A673 (cell line): ENCODE measurements at regions not wholly inside any gene's neighbourhood (a gene's known extent, or its start where the extent isn't known, plus 50 kb on each side); places are given as distances from the start of the nearest gene placed in this dataset.

Experiments used
- BruUV-seq: library from RNA; stranded (reverse); fragments of 400-500 nt; replicated peaks from 2 replicates; lab custom pipeline; 2021; lab: Mats Ljungman, UMichigan
- CTCF ChIA-PET: fragments of 300-600 bp; sonication (Branson Sonifier 250); formaldehyde crosslinking; loops from one replicate; lab custom pipeline; 2022; ENCODE audit warnings: antibody characterized with exemption; lab: Charles Lee
- POLR2A ChIA-PET: fragments of 300-600 bp; sonication (Branson Sonifier 250); formaldehyde crosslinking; loops from one replicate; lab custom pipeline; 2022; ENCODE audit warnings: antibody characterized with exemption; ENCODE audit not compliant: low non-redundant PET; lab: Charles Lee
- DNase-seq: peaks from one replicate; pipeline ENCODE4 v3.0.0-alpha.2; 2015; ENCODE audit warnings: low spot score
- H3K27ac ChIP-seq: fragments of 200-600 bp; sonication (generic); 2 replicates; pipeline ENCODE4 v1.5.1; 2016; ENCODE audit warnings: mixed run types, low read depth, mild to moderate bottlenecking, mixed read lengths, antibody characterized with exemption, low read length; ENCODE audit not compliant: poor library complexity, severe bottlenecking
- H3K27me3 ChIP-seq: fragments of 200-600 bp; sonication (generic); replicated peaks from 2 replicates; pipeline ENCODE4 v1.6.1; 2017; ENCODE audit warnings: mixed run types, low read depth, mild to moderate bottlenecking, mixed read lengths, antibody characterized with exemption, low read length; ENCODE audit not compliant: insufficient read depth, poor library complexity
- H3K36me3 ChIP-seq: fragments of 200-600 bp; sonication (generic); 2 replicates; pipeline ENCODE4 v1.6.1; 2016; ENCODE audit warnings: mixed run types, mild to moderate bottlenecking, mixed read lengths, antibody characterized with exemption, low read length; ENCODE audit not compliant: insufficient read depth, poor library complexity, severe bottlenecking
- H3K4me1 ChIP-seq: fragments of 200-600 bp; sonication (generic); 2 replicates; pipeline ENCODE4 v1.6.1; 2017; ENCODE audit warnings: mixed run types, mild to moderate bottlenecking, mixed read lengths, antibody characterized with exemption, low read length; ENCODE audit not compliant: insufficient read depth, poor library complexity, severe bottlenecking
- H3K4me3 ChIP-seq: fragments of 200-600 bp; sonication (generic); 2 replicates; pipeline ENCODE4 v1.5.1; 2016; ENCODE audit warnings: low read depth, mixed run types, mild to moderate bottlenecking, mixed read lengths, low read length; ENCODE audit not compliant: poor library complexity, severe bottlenecking
- H3K9me3 ChIP-seq: fragments of 200-600 bp; sonication (generic); 2 replicates; pipeline ENCODE4 v1.6.1; 2016; ENCODE audit warnings: mixed run types, low read depth, mild to moderate bottlenecking, mixed read lengths, antibody characterized with exemption, low read length; ENCODE audit not compliant: poor library complexity, severe bottlenecking
- CTCF ChIP-seq: fragments of 300-800, 200-600 bp; sonication (generic); conservative IDR thresholded peaks from 2 replicates; pipeline ENCODE4 v1.5.1; 2017; ENCODE audit warnings: low read depth, mild to moderate bottlenecking, antibody characterized with exemption, low read length, moderate library complexity, mixed read lengths
- EZH2 ChIP-seq: fragments of 200-600 bp; sonication (generic); IDR thresholded peaks from 2 replicates; pipeline ENCODE4 v1.6.1; 2017; ENCODE audit warnings: borderline replicate concordance, low read depth, mild to moderate bottlenecking, mixed read lengths, antibody characterized with exemption, low read length; ENCODE audit not compliant: poor library complexity, severe bottlenecking
- intact Hi-C: fragments of 100-400 bp; cut with micrococcal nuclease; formaldehyde crosslinking; loops from one replicate; pipeline ENCODE4 v1.10.0; 2022; ENCODE audit not compliant: unreplicated experiment

GRCh38 chr2:220002699-220003098 lies 375.3 kb downstream of the SLC4A3 start:
- no peaks in the 10 kb centered on the region for H3K27me3 ChIP-seq
- DNase-seq, result no peak
- no peaks in the 10 kb centered on the region for H3K36me3 ChIP-seq
- no TSS peak for BruUV-seq
- TF ChIP-seq CTCF (no peak), EZH2 (no peak)
- ChIA-PET CTCF (no interaction called here), POLR2A (no interaction called here)
- H3K27ac ChIP-seq, result no peak overlapping the region
- intact Hi-C loops, result no loop called here
- no peak overlapping the region for H3K4me3 ChIP-seq
- H3K9me3 ChIP-seq, result no peaks in the 10 kb centered on the region
- peaks cover 25% of the 10 kb centered on the region for H3K4me1 ChIP-seq

- ChIA-PET POLR2A (no interaction called here), CTCF (no interaction called here)
Observed at GRCh38 chr2:220005362-220005761, 377.9 kb downstream of the SLC4A3 start.

GRCh38 chr2:220006152-220006621 lies 378.8 kb downstream of the SLC4A3 start:
- no TSS peak for BruUV-seq
- DNase-seq, result no peak
- ChIA-PET CTCF (no interaction called here), POLR2A (no interaction called here)
- no peaks in the 10 kb centered on the region for H3K27me3 ChIP-seq
- no peak overlapping the region for H3K4me3 ChIP-seq
- H3K9me3 ChIP-seq, result no peaks in the 10 kb centered on the region
- no peak for TF ChIP-seq CTCF
- TF ChIP-seq EZH2, result no peak
- no peaks in the 10 kb centered on the region for H3K36me3 ChIP-seq
- intact Hi-C loops, result no loop called here
- peaks cover 15% of the 10 kb centered on the region for H3K4me1 ChIP-seq
- no peak overlapping the region for H3K27ac ChIP-seq

More at GRCh38 chr2:220005362-220005761, 377.9 kb downstream of the SLC4A3 start:
- no peak for TF ChIP-seq CTCF
- no peak for TF ChIP-seq EZH2
- no peak overlapping the region for H3K4me3 ChIP-seq
- no peaks in the 10 kb centered on the region for H3K9me3 ChIP-seq
- DNase-seq, result no peak
- no TSS peak for BruUV-seq
- intact Hi-C loops, result no loop called here
- H3K27me3 ChIP-seq, result no peaks in the 10 kb centered on the region
- no peaks in the 10 kb centered on the region for H3K36me3 ChIP-seq
- H3K27ac ChIP-seq, result no peak overlapping the region
- H3K4me1 ChIP-seq, result peaks cover 17% of the 10 kb centered on the region
